B cell (primary cell): ENCODE measurements at regions not wholly inside any gene's neighbourhood (a gene's known extent, or its start where the extent isn't known, plus 50 kb on each side); places are given as distances from the start of the nearest gene placed in this dataset.

Experiments used
- ATAC-seq: fragments of 200-7000 bp; cut with Tn5 transposase; one replicate; pipeline ENCODE4 v1.10.0; 2021; ENCODE audit warnings: low read depth, mild to moderate bottlenecking, moderate number of reproducible peaks, moderate library complexity
- CTCF ChIA-PET: fragments of 350-600 bp; sonication (Branson Sonifier 250); formaldehyde crosslinking; loops from one replicate; lab custom pipeline; 2021; ENCODE audit warnings: antibody characterized with exemption, inconsistent platforms; lab: Charles Lee
- POLR2A ChIA-PET: fragments of 350-600 bp; sonication (Branson Sonifier 250); formaldehyde crosslinking; loops from one replicate; lab custom pipeline; 2021; ENCODE audit warnings: antibody characterized with exemption; lab: Charles Lee
- DNase-seq: peaks from one replicate; pipeline ENCODE4 v3.0.0; 2013
- H2AFZ ChIP-seq: 2 replicates; pipeline ENCODE4 v1.6.1; 2012; ENCODE audit warnings: mild to moderate bottlenecking, low read depth, low read length; ENCODE audit not compliant: insufficient read depth, poor library complexity, severe bottlenecking
- H3K27ac ChIP-seq, 2 donors: 1 replicate in 1 of 2; 2 replicates in 1 of 2; pipeline ENCODE4 v1.5.1; 2012 to 2013; ENCODE audit warnings: low read length in 2 of 2, mild to moderate bottlenecking in 2 of 2, moderate library complexity in 1 of 2
- H3K27me3 ChIP-seq, 4 experiments: fragments of 200-600 bp in 1 of 4; sonication (generic) in 1 of 4; replicated peaks in 1 of 4; 1 replicate in 2 of 4; 2 replicates in 2 of 4; pipeline versions ENCODE4 v1.6.1 to v1.7.0; 2013 to 2016; ENCODE audit warnings: low read length in 3 of 4, mild to moderate bottlenecking in 2 of 4, mixed read lengths in 1 of 4, moderate library complexity in 1 of 4; ENCODE audit not compliant: insufficient read depth in 4 of 4, control insufficient read depth in 3 of 4; ENCODE audit errors: control extremely low read depth in 1 of 4
- H3K36me3 ChIP-seq, 2 experiments: replicated peaks in 1 of 2; 1 replicate in 1 of 2; 2 replicates in 1 of 2; pipeline versions ENCODE4 v1.6.1 to v1.7.1; 2013; ENCODE audit warnings: low read length in 1 of 2; ENCODE audit not compliant: insufficient read depth in 2 of 2, control insufficient read depth in 1 of 2; ENCODE audit errors: control extremely low read depth in 1 of 2, extremely low read depth in 1 of 2
- H3K4me1 ChIP-seq, 2 donors: fragments of 200-600 bp in 1 of 2; sonication (generic) in 1 of 2; 1 replicate in 1 of 2; 2 replicates in 1 of 2; pipeline versions ENCODE4 v1.5.1 to v1.6.1; 2013 to 2017; ENCODE audit warnings: low read length in 2 of 2; ENCODE audit not compliant: control insufficient read depth in 2 of 2, insufficient read depth in 2 of 2
- H3K4me2 ChIP-seq: replicated peaks from 2 replicates; pipeline ENCODE3; 2012; ENCODE audit warnings: mild to moderate bottlenecking, low read depth, low read length; ENCODE audit not compliant: poor library complexity, severe bottlenecking
- H3K4me3 ChIP-seq, 5 experiments: fragments of 200-600 bp in 1 of 5; sonication (generic) in 1 of 5; 1 replicate in 3 of 5; 2 replicates in 2 of 5; pipeline versions ENCODE4 v1.5.1 to v1.7.0; 2011 to 2016; ENCODE audit warnings: low read length in 4 of 5, mild to moderate bottlenecking in 4 of 5, low read depth in 2 of 5, control low read depth in 1 of 5, moderate library complexity in 1 of 5; ENCODE audit not compliant: insufficient read depth in 1 of 5; ENCODE audit errors: control extremely low read depth in 1 of 5, extremely low read depth in 1 of 5
- H3K79me2 ChIP-seq: fragments of 200-600 bp; sonication (generic); one replicate; pipeline ENCODE4 v1.6.0; 2016; ENCODE audit warnings: low read length; ENCODE audit not compliant: control insufficient read depth, insufficient read depth
- H3K9ac ChIP-seq: fragments of 200-600 bp; sonication (generic); 2 replicates; pipeline ENCODE4 v1.6.1; 2017; ENCODE audit warnings: mild to moderate bottlenecking, low read length, moderate library complexity
- H3K9me3 ChIP-seq, 3 donors: one replicate each; pipeline versions ENCODE4 v1.6.1 to v1.7.1; 2013; ENCODE audit warnings: low read length in 2 of 3; ENCODE audit not compliant: control insufficient read depth in 2 of 3, insufficient read depth in 1 of 3; ENCODE audit errors: control extremely low read depth in 1 of 3
- H4K20me1 ChIP-seq: 2 replicates; pipeline ENCODE4 v1.6.0; 2012; ENCODE audit warnings: mild to moderate bottlenecking, low read length; ENCODE audit not compliant: insufficient read depth, control insufficient read depth, poor library complexity, severe bottlenecking
- H3K27ac Mint-ChIP-seq: one replicate; pipeline ENCODE4 v1.8.0; 2021; ENCODE audit warnings: mixed read lengths
- H3K27me3 Mint-ChIP-seq: one replicate; pipeline ENCODE4 v1.8.0; 2021; ENCODE audit warnings: mixed read lengths
- H3K4me1 Mint-ChIP-seq: one replicate; pipeline ENCODE4 v1.8.0; 2021; ENCODE audit warnings: mixed read lengths
- H3K4me3 Mint-ChIP-seq: one replicate; pipeline ENCODE4 v1.8.0; 2021; ENCODE audit warnings: mixed read lengths
- H3K9me3 Mint-ChIP-seq: one replicate; pipeline ENCODE4 v1.8.0; 2022; ENCODE audit warnings: mixed read lengths; ENCODE audit not compliant: insufficient read depth
- EZH2 ChIP-seq: IDR thresholded peaks from 2 replicates; pipeline ENCODE4 v1.6.1; 2012; ENCODE audit warnings: borderline replicate concordance, low read depth, mild to moderate bottlenecking, moderate library complexity, low read length; ENCODE audit not compliant: insufficient read depth, poor library complexity, severe bottlenecking
- WGBS: methylation state at CpG from one replicate; pipeline ENCODE4 v1.1.5; 2013; ENCODE audit warnings: missing lambda C conversion rate; ENCODE audit not compliant: insufficient coverage; 5-methylcytosine and 5-hydroxymethylcytosine counted together
- intact Hi-C: fragments of 100-400 bp; cut with micrococcal nuclease; formaldehyde crosslinking; loops from one replicate; pipeline ENCODE4 v1.10.0; 2022
- TF ChIP-seq, protein P1 (sequence below): fragments of 200-600 bp; IDR thresholded peaks from one replicate; pipeline ENCODE4 v1.8.0; 2022; ENCODE audit warnings: antibody characterized with exemption, mild to moderate bottlenecking

DNA sequence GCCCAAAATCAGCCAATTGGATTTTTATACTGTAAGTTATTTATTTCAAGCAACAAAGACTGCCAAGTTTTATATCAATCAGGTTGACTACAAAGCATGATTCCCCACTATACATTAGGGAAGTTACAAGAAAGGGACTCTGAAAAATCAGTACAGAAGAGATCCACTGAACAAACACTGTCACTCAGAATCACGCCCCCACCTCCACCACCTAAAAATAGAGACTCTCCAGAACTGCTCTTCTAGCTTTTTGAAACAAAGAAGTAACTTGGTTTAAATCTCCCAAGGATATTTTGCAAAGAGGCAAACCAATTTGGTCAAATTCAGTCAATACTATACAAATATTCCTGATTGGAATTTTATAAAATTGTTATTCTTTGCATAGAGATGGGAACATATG, 438.0 kb downstream of the HTR1A start:
- no peaks in the 10 kb centered on the region for H3K79me2 ChIP-seq
- peaks cover 0 to 3% (median 1%) of the 10 kb centered on the region in 3 donors for H3K9me3 ChIP-seq
- H3K27ac ChIP-seq: no peak overlapping the region
- intact Hi-C loops: no loop called here
- 40% methylated on average over 1 of the region's 1 CpG for WGBS
- CTCF ChIA-PET: no interaction called here
- Mint-ChIP-seq H3K27ac (no peak overlapping the region), H3K4me3 (no peak overlapping the region), H3K4me1 (no peaks in the 10 kb centered on the region), H3K27me3 (no peaks in the 10 kb centered on the region), H3K9me3 (peaks cover 3% of the 10 kb centered on the region)
- no peaks in the 10 kb centered on the region for H3K4me1 ChIP-seq
- no peak for TF ChIP-seq EZH2
- TF ChIP-seq, protein P1, sequence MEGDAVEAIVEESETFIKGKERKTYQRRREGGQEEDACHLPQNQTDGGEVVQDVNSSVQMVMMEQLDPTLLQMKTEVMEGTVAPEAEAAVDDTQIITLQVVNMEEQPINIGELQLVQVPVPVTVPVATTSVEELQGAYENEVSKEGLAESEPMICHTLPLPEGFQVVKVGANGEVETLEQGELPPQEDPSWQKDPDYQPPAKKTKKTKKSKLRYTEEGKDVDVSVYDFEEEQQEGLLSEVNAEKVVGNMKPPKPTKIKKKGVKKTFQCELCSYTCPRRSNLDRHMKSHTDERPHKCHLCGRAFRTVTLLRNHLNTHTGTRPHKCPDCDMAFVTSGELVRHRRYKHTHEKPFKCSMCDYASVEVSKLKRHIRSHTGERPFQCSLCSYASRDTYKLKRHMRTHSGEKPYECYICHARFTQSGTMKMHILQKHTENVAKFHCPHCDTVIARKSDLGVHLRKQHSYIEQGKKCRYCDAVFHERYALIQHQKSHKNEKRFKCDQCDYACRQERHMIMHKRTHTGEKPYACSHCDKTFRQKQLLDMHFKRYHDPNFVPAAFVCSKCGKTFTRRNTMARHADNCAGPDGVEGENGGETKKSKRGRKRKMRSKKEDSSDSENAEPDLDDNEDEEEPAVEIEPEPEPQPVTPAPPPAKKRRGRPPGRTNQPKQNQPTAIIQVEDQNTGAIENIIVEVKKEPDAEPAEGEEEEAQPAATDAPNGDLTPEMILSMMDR: no peak
- no peak overlapping the region for H2AFZ ChIP-seq
- POLR2A ChIA-PET: no interaction called here
- no peak overlapping the region for H3K4me3 ChIP-seq
- DNase-seq (no peak), ATAC-seq (no peak)
- H3K9ac ChIP-seq: no peak overlapping the region
- no peak overlapping the region for H3K4me2 ChIP-seq
- H3K27me3 ChIP-seq: no peaks in the 10 kb centered on the region
- H3K36me3 ChIP-seq: no peaks in the 10 kb centered on the region
- no peaks in the 10 kb centered on the region for H4K20me1 ChIP-seq

- H3K4me1 Mint-ChIP-seq: no peaks in the 10 kb centered on the region
- no peaks in the 10 kb centered on the region for H4K20me1 ChIP-seq
- intact Hi-C loops: no loop called here
- no peaks in the 10 kb centered on the region for H3K36me3 ChIP-seq
- H3K9ac ChIP-seq: no peak overlapping the region
- no peaks in the 10 kb centered on the region for H3K27me3 ChIP-seq
- H3K9me3 Mint-ChIP-seq: peaks cover 7% of the 10 kb centered on the region
- no peaks in the 10 kb centered on the region for H3K79me2 ChIP-seq
- H3K27ac Mint-ChIP-seq: no peak overlapping the region
- CTCF ChIA-PET: no interaction called here
- no peak overlapping the region for H3K27ac ChIP-seq
- H3K27me3 Mint-ChIP-seq: no peaks in the 10 kb centered on the region
- H2AFZ ChIP-seq: no peak overlapping the region
- DNase-seq (no peak), ATAC-seq (no peak)
- no peak overlapping the region for H3K4me2 ChIP-seq
- H3K4me3 Mint-ChIP-seq: no peak overlapping the region
- TF ChIP-seq, protein P1: no peak
- TF ChIP-seq EZH2: no peak
- H3K4me1 ChIP-seq: no peaks in the 10 kb centered on the region
- peaks cover 0 to 3% (median 0%) of the 10 kb centered on the region in 3 donors for H3K9me3 ChIP-seq
- H3K4me3 ChIP-seq: no peak overlapping the region
- POLR2A ChIA-PET: no interaction called here
Observed at GRCh38 chr5:63516006-63516405, 446.2 kb downstream of the HTR1A start.
